ENCODE measurements at regions not wholly inside any gene's neighbourhood (a gene's known extent, or its start where the extent isn't known, plus 50 kb on each side); places are given as distances from the start of the nearest gene placed in this dataset.

DNA sequence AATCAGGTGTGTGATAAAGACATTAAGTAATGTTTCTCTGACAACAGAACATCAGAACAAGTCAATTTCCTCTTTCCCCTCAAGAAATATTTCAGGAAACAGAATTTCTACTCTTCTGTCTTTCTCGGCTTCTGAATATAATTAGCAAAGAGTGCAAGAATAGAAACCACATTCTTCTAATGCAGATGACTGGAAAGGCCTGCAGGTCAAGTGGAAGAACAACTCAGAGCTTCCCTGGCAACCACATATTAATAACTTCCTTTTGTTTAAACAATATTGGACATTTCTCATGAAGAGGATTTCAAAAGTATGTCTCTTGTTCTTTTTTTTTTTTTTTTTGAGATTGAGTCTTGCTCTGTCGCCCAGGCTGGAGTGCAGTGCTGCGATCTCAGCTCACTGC lies 225.5 kb downstream of the PARM1 start:
- TF ChIP-seq, protein P1, sequence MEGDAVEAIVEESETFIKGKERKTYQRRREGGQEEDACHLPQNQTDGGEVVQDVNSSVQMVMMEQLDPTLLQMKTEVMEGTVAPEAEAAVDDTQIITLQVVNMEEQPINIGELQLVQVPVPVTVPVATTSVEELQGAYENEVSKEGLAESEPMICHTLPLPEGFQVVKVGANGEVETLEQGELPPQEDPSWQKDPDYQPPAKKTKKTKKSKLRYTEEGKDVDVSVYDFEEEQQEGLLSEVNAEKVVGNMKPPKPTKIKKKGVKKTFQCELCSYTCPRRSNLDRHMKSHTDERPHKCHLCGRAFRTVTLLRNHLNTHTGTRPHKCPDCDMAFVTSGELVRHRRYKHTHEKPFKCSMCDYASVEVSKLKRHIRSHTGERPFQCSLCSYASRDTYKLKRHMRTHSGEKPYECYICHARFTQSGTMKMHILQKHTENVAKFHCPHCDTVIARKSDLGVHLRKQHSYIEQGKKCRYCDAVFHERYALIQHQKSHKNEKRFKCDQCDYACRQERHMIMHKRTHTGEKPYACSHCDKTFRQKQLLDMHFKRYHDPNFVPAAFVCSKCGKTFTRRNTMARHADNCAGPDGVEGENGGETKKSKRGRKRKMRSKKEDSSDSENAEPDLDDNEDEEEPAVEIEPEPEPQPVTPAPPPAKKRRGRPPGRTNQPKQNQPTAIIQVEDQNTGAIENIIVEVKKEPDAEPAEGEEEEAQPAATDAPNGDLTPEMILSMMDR (IDR thresholded peaks at IDR 0.05) = no peak
- TF ChIP-seq POLR2A (IDR thresholded peaks at IDR 0.05) = no peak

Data from body of pancreas (tissue), 4 donors.